ENCODE measurements at regions not wholly inside any gene's neighbourhood (a gene's known extent, or its start where the extent isn't known, plus 50 kb on each side); places are given as distances from the start of the nearest gene placed in this dataset.
"Not testable (repeated sequence)": the region's sequence is repeated elsewhere in the genome, so short reads cannot be mapped to it uniquely, and the experiment has no call there.

GRCh38 chr7:111647881-111648280 lies 85.6 kb upstream of the IMMP2L start:
- TF ChIP-seq, protein P1, sequence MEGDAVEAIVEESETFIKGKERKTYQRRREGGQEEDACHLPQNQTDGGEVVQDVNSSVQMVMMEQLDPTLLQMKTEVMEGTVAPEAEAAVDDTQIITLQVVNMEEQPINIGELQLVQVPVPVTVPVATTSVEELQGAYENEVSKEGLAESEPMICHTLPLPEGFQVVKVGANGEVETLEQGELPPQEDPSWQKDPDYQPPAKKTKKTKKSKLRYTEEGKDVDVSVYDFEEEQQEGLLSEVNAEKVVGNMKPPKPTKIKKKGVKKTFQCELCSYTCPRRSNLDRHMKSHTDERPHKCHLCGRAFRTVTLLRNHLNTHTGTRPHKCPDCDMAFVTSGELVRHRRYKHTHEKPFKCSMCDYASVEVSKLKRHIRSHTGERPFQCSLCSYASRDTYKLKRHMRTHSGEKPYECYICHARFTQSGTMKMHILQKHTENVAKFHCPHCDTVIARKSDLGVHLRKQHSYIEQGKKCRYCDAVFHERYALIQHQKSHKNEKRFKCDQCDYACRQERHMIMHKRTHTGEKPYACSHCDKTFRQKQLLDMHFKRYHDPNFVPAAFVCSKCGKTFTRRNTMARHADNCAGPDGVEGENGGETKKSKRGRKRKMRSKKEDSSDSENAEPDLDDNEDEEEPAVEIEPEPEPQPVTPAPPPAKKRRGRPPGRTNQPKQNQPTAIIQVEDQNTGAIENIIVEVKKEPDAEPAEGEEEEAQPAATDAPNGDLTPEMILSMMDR (IDR thresholded peaks at IDR 0.05; ENCODE audit: insufficient read depth, low read length), result no peak
- no peak overlapping the region for H3K4me3 ChIP-seq (ENCODE audit: low read depth, low read length)
- DNase-seq (ENCODE audit: low read depth), result peak; percentile 34

GRCh38 chr7:111644595-111644994 lies 82.3 kb upstream of the IMMP2L start:
- TF ChIP-seq, protein P1 (IDR thresholded peaks at IDR 0.05; ENCODE audit: insufficient read depth, low read length), result peak; percentile 16
- not testable (repeated sequence) for H3K4me3 ChIP-seq (ENCODE audit: low read depth, low read length); DNase-seq (ENCODE audit: low read depth)

GRCh38 chr7:111642373-111642772 lies 80.1 kb upstream of the IMMP2L start:
- DNase-seq (ENCODE audit: low read depth), result no peak
- TF ChIP-seq, protein P1 (IDR thresholded peaks at IDR 0.05; ENCODE audit: insufficient read depth, low read length), result no peak
- no peak overlapping the region for H3K4me3 ChIP-seq (ENCODE audit: low read depth, low read length)

DNA sequence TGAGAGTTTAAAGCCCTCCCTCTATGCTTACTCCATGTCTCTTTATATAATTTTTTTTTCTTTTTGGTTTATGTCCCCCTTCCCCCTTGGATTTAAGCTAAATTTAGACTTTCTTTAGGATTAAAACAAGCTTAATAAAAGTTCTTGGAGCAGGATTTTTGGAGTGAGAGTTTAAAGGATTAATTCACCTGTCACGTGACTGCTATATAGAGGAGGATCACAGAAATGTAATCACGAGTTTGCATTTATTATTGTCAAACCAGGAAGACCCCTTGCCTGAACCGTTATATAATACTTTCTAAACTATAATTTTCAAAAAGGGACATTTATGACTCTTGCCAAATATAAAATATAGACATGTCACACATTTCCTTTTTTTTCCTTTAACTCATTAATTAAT lies 78.1 kb upstream of the IMMP2L start:
- TF ChIP-seq, protein P1 (IDR thresholded peaks at IDR 0.05; ENCODE audit: insufficient read depth, low read length), result no peak
- H3K4me3 ChIP-seq (ENCODE audit: low read depth, low read length), result no peak overlapping the region
- no peak for DNase-seq (ENCODE audit: low read depth)

GRCh38 chr7:111639934-111640333 lies 77.6 kb upstream of the IMMP2L start:
- no peak overlapping the region for H3K4me3 ChIP-seq (ENCODE audit: low read depth, low read length)
- TF ChIP-seq, protein P1 (IDR thresholded peaks at IDR 0.05; ENCODE audit: insufficient read depth, low read length), result no peak
- peak; percentile 94 for DNase-seq (ENCODE audit: low read depth)

- TF ChIP-seq, protein P1 (IDR thresholded peaks at IDR 0.05; ENCODE audit: insufficient read depth, low read length), result no peak
- peak; percentile 11 for DNase-seq (ENCODE audit: low read depth)
- H3K4me3 ChIP-seq (ENCODE audit: low read depth, low read length), result no peak overlapping the region
These were observed 75.8 kb upstream of the IMMP2L start for GRCh38 chr7:111638078-111638477.

GRCh38 chr7:111633878-111634277 lies 71.6 kb upstream of the IMMP2L start:
- no peak for DNase-seq (ENCODE audit: low read depth)
- TF ChIP-seq, protein P1 (IDR thresholded peaks at IDR 0.05; ENCODE audit: insufficient read depth, low read length), result no peak
- no peak overlapping the region for H3K4me3 ChIP-seq (ENCODE audit: low read depth, low read length)
